ENCODE measurements at regions not wholly inside any gene's neighbourhood (a gene's known extent, or its start where the extent isn't known, plus 50 kb on each side); places are given as distances from the start of the nearest gene placed in this dataset.

- TF ChIP-seq ZNF275 (CRISPR knock-in tag; IDR thresholded peaks at IDR 0.05; ENCODE audit: borderline replicate concordance): no peak
- TF ChIP-seq ZNF703 (CRISPR knock-in tag; IDR thresholded peaks at IDR 0.05; ENCODE audit: borderline replicate concordance): no peak
- TF ChIP-seq TFAP4 (IDR thresholded peaks at IDR 0.05; ENCODE audit: borderline replicate concordance, low read depth): no peak
- TF ChIP-seq MAF1 (CRISPR knock-in tag; IDR thresholded peaks at IDR 0.05; ENCODE audit: borderline replicate concordance): no peak
- no peak for TF ChIP-seq ZNF512B (CRISPR knock-in tag; IDR thresholded peaks at IDR 0.05; ENCODE audit: borderline replicate concordance)
- no peak for TF ChIP-seq TAF1 (CRISPR knock-in tag; IDR thresholded peaks at IDR 0.05)
Measured at GRCh38 chr2:67790622-67791021, 272.2 kb downstream of the C1D start (continued).

GRCh38 chr2:67792191-67792590, 270.6 kb downstream of the C1D start:
- intact Hi-C loops (cut with micrococcal nuclease; ENCODE audit: unreplicated experiment) (no loop called here), in situ Hi-C loops (cut with HindIII; ENCODE audit: extremely low pct_ligation_motif_present, low pct_unique_long_range_greater_than_20kb) (no loop called here)
- BruUV-seq (replicated peaks): no TSS peak
- 3% methylated on average over 4 of the region's 4 CpGs for WGBS (ENCODE audit: low lambda C conversion rate)
- no peak for DNase-seq (ENCODE audit: low spot score)
- no peaks in the 10 kb centered on the region for H3K9me3 ChIP-seq (ENCODE audit: low read length)
- no peak for ATAC-seq
- H2AFZ ChIP-seq (ENCODE audit: low read length): no peak overlapping the region
- POLR2A ChIA-PET: no interaction called here
- no peaks in the 10 kb centered on the region for H3K36me3 ChIP-seq (replicated peaks in 1 of 2; ENCODE audit: control insufficient read depth in 1 of 2, insufficient read depth in 2 of 2, low read length in 2 of 2)
- H3K27ac ChIP-seq (ENCODE audit: extremely low read length, insufficient read depth, low read length): no peak overlapping the region
- H3K4me2 ChIP-seq (ENCODE audit: low read depth, low read length): no peak overlapping the region
- no peaks in the 10 kb centered on the region for H3K4me1 ChIP-seq (ENCODE audit: insufficient read depth, low read length)
- no peak overlapping the region for H3K4me3 ChIP-seq (replicated peaks in 1 of 3; ENCODE audit: insufficient read depth in 1 of 3, low read depth in 2 of 3, low read length in 3 of 3)
- H3K9ac ChIP-seq (ENCODE audit: insufficient read depth, low read depth, low read length): no peak overlapping the region
- H3K27me3 ChIP-seq (ENCODE audit: control insufficient read depth in 1 of 2, insufficient read depth in 2 of 2, low read length in 2 of 2): no peaks in the 10 kb centered on the region
- CTCF ChIA-PET (ENCODE audit: low intra/inter-chr PET ratio, low total read pairs): no interaction called here
- FAIRE-seq: no peak
- H4K20me1 ChIP-seq (ENCODE audit: insufficient read depth, low read length): no peaks in the 10 kb centered on the region
- no peaks in the 10 kb centered on the region for H3K79me2 ChIP-seq (ENCODE audit: insufficient read depth, low read length)
- TF ChIP-seq GRHL1 (CRISPR knock-in tag; conservative IDR thresholded peaks at IDR 0.05) (no peak), SMAD3 (CRISPR knock-in tag; IDR thresholded peaks at IDR 0.05) (no peak), ZBTB38 (CRISPR knock-in tag; IDR thresholded peaks at IDR 0.05) (no peak), REL (CRISPR knock-in tag; conservative IDR thresholded peaks at IDR 0.05) (no peak), ZNF562 (CRISPR knock-in tag; IDR thresholded peaks at IDR 0.05; ENCODE audit: borderline replicate concordance) (no peak), ATF4 (CRISPR knock-in tag; IDR thresholded peaks at IDR 0.05) (no peak), TERF1 (CRISPR knock-in tag; IDR thresholded peaks at IDR 0.05) (no peak), KDM5B (CRISPR knock-in tag; IDR thresholded peaks at IDR 0.05; ENCODE audit: borderline replicate concordance) (no peak), ZNF589 (CRISPR knock-in tag; conservative IDR thresholded peaks at IDR 0.05) (no peak)
